Activated CD8-positive, alpha-beta T cell treated with anti-CD3 and anti-CD28 coated beads, Interleukin-2, amount 10 ng/mL, durations not matched to agents 7 days and 5 days (primary cell): ENCODE measurements at regions not wholly inside any gene's neighbourhood (a gene's known extent, or its start where the extent isn't known, plus 50 kb on each side); places are given as distances from the start of the nearest gene placed in this dataset.
"Not testable (repeated sequence)": the region's sequence is repeated elsewhere in the genome, so short reads cannot be mapped to it uniquely, and the experiment has no call there.

Experiments
- ATAC-seq: fragments of 150-1000 bp; cut with Tn5 transposase; one replicate; pipeline ENCODE4 v1.10.0; 2021; ENCODE audit warnings: moderate library complexity
- CTCF ChIA-PET: fragments of 350-600 bp; sonication (Branson Sonifier 250); formaldehyde crosslinking; loops from one replicate; lab custom pipeline; 2021; ENCODE audit warnings: antibody characterized with exemption; lab: Charles Lee
- POLR2A ChIA-PET: fragments of 350-600 bp; sonication (Branson Sonifier 250); formaldehyde crosslinking; loops from one replicate; lab custom pipeline; 2021; ENCODE audit warnings: antibody characterized with exemption; lab: Charles Lee
- DNase-seq: peaks from one replicate; pipeline ENCODE4 v3.0.0-alpha.2; 2020
- H3K27ac Mint-ChIP-seq: one replicate; pipeline ENCODE4 v1.8.0; 2021; ENCODE audit warnings: mild to moderate bottlenecking, mixed read lengths
- H3K27me3 Mint-ChIP-seq: one replicate; pipeline ENCODE4 v1.8.0; 2021; ENCODE audit warnings: low read depth, mixed read lengths
- H3K36me3 Mint-ChIP-seq: one replicate; pipeline ENCODE4 v1.8.0; 2021; ENCODE audit warnings: low read depth, mixed read lengths
- H3K4me1 Mint-ChIP-seq: one replicate; pipeline ENCODE4 v1.8.0; 2021; ENCODE audit warnings: low read depth, mixed read lengths
- H3K4me3 Mint-ChIP-seq: one replicate; pipeline ENCODE4 v1.8.0; 2021; ENCODE audit warnings: mild to moderate bottlenecking, mixed read lengths
- H3K9me3 Mint-ChIP-seq: one replicate; pipeline ENCODE4 v1.8.0; 2022; ENCODE audit warnings: mixed read lengths; ENCODE audit not compliant: insufficient read depth

DNA sequence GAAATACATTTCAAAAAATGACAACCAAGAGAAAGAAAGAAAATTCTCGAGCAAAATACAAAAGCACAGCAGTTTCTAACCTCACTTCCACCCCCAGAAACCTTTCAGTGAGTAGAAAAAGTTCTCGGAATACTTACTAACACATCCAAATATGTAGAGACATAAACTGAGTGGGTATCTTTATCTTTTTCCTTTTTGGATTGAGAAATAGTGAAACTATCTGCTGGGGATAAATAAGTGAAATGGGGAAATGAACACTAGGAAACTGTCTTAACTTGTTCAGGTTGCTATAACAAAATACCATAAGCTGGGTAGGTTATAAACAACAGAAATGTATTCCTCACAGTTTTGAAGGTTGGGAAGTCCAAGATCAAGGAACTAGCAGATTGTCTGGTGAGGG, 72.0 kb downstream of the VCAM1 start:
- H3K4me3 Mint-ChIP-seq: no peak overlapping the region
- POLR2A ChIA-PET: no interaction called here
- peaks cover 27% of the 10 kb centered on the region for H3K27me3 Mint-ChIP-seq
- ATAC-seq (no peak), DNase-seq (no peak)
- H3K4me1 Mint-ChIP-seq: no peaks in the 10 kb centered on the region
- CTCF ChIA-PET: no interaction called here
- no peaks in the 10 kb centered on the region for H3K36me3 Mint-ChIP-seq
- H3K27ac Mint-ChIP-seq: no peak overlapping the region
- H3K9me3 Mint-ChIP-seq: no peaks in the 10 kb centered on the region

DNA sequence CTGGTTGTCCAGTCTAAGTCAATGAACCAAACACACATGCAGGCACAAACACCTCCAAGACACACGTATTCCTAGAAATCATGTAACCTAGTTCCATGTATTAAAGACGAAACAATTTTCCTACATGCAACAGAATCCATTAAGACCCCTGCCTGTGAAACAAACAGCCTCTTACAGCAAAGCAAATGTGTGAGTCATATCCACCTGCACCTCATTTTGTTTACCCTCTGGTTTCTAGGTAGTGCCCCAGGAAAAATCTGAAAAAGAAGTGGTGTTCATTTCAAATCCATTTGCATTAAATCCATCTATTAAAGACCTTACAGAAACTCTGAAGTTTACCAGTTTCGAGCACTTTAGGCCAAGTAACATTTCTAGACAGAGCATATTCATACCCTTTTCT, 74.1 kb downstream of the VCAM1 start:
- CTCF ChIA-PET: no interaction called here
- H3K27me3 Mint-ChIP-seq: peaks cover 26% of the 10 kb centered on the region

DNA sequence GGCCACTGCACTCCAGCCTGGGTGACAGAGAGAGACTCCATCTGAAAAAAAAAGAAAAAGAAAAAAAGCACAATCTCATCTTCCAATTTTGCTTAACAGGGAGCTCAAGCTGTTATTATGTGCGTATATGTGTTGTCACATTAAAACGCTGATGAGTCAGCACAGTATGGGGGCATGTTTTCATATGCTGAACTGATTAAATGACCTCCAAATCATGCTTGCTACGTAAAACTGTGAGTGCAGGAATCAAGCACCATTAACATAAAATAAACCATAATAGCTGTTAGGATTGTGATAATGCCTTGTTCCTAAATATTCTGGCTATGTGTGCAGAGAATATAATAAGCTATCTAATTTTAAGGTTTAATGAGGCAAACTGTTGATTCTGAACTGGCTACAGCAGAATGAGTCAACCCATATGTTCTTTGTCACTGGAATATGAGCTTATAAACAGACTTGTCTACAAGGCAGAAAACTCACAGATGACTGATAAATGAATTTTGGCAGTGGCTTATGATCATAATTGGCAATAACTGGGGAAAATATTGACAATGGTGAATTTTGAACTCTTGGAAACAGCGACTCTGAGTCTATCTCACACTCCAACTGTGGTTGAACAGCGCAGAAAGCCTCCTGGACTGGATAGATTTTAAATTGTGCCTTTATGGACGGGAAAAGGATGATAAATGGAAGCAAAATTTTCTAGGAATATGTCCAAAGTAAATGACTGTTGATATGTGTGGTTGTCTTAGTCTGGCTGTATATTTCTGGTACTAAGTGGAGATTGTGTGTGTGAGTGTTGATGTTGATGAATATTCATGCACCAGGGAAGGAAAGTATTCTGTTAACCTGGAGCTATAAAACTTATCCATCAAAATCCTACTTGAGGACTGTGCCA, 75.5 kb downstream of the VCAM1 start:
- H3K27ac Mint-ChIP-seq: no peak overlapping the region
- CTCF ChIA-PET: interaction anchor here (0.7 kb wide), 2 partner anchors 74 to 332 kb away, joined by 3 read pairs; no protein-coding TSS in a partner anchor
- no peak for ATAC-seq
- no peak overlapping the region for H3K4me3 Mint-ChIP-seq
- peaks cover 22% of the 10 kb centered on the region for H3K27me3 Mint-ChIP-seq
- H3K36me3 Mint-ChIP-seq: no peaks in the 10 kb centered on the region
- H3K9me3 Mint-ChIP-seq: no peaks in the 10 kb centered on the region
- no peaks in the 10 kb centered on the region for H3K4me1 Mint-ChIP-seq
- POLR2A ChIA-PET: no interaction called here
- no peak for DNase-seq

More for the DNA sequence above, 74.1 kb downstream of the VCAM1 start:
- Mint-ChIP-seq H3K36me3 (no peaks in the 10 kb centered on the region), H3K9me3 (no peaks in the 10 kb centered on the region), H3K27ac (no peak overlapping the region), H3K4me3 (no peak overlapping the region), H3K4me1 (no peaks in the 10 kb centered on the region)
- DNase-seq (no peak), ATAC-seq (no peak)
- POLR2A ChIA-PET: no interaction called here

DNA sequence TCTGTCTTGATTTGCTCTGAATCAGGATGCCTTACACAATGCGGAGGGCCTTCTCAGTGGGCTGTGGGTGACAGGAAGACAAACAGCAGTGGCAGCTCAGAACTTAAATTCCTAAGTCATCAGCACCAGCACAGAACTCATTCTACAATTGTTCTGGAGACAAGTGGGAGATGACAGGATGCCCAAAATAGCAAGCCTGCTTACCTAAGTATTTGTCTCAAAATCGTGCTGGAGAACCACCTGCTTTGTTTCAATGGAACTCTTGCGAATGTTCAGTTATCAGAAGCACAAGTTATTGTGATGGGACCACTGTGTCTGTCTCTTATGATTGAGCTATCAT, 76.1 kb downstream of the VCAM1 start:
- Mint-ChIP-seq H3K36me3 (no peaks in the 10 kb centered on the region), H3K4me1 (no peaks in the 10 kb centered on the region), H3K4me3 (no peak overlapping the region), H3K27me3 (peaks cover 20% of the 10 kb centered on the region), H3K9me3 (no peaks in the 10 kb centered on the region), H3K27ac (no peak overlapping the region)
- ATAC-seq (no peak), DNase-seq (no peak)
- ChIA-PET POLR2A (no interaction called here), CTCF (no interaction called here)

DNA sequence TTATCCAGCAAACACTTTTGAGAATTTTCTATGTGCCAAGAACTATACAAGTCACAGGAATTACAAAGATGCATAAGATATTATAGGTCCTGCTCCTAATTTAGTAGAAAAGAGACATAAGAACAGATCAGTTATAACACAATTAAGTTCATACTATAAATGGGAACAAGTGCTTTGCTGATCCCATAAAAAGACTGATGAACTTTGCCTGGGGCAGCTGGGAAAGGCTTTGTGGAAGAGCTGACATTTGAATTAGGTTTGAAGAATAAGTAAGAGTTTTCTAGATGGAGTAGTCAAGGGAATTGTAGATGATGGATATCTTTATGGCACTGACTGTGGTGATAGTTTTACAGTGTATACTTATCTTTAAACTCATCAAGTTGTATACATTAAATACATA, 76.5 kb downstream of the VCAM1 start:
- H3K27me3 Mint-ChIP-seq: peaks cover 21% of the 10 kb centered on the region
- ChIA-PET POLR2A (no interaction called here), CTCF (no interaction called here)
- H3K36me3 Mint-ChIP-seq: no peaks in the 10 kb centered on the region
- ATAC-seq (no peak), DNase-seq (no peak)
- H3K9me3 Mint-ChIP-seq: no peaks in the 10 kb centered on the region
- no peak overlapping the region for H3K4me3 Mint-ChIP-seq
- no peak overlapping the region for H3K27ac Mint-ChIP-seq
- no peaks in the 10 kb centered on the region for H3K4me1 Mint-ChIP-seq

DNA sequence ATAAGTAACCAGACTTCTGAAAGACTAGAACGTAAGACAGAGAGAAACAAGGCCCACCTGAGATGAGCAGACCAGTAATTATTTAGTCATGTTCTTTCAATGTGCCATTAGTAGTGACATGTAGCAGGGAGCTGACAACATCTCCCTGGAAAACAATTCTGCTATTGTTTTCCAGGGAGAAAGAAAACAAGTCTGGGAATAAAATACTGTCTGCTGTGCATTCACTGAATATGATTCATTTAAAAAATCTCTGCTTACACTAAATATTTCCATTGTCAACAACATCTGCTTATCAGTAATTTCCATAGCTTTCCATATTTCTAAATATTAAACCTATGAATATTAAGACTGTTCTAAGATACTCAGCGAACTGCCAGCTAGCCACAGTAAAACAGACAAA, 80.0 kb downstream of the VCAM1 start:
- Mint-ChIP-seq H3K36me3 (no peaks in the 10 kb centered on the region), H3K4me3 (no peak overlapping the region), H3K4me1 (no peaks in the 10 kb centered on the region), H3K9me3 (no peaks in the 10 kb centered on the region), H3K27ac (no peak overlapping the region), H3K27me3 (peaks cover 14% of the 10 kb centered on the region)
- no peak for ATAC-seq
- DNase-seq: no peak
- CTCF ChIA-PET: interaction anchor here (1.4 kb wide), 1 partner anchor 69 kb away, joined by 4 read pairs; no protein-coding TSS in a partner anchor
- POLR2A ChIA-PET: no interaction called here

DNA sequence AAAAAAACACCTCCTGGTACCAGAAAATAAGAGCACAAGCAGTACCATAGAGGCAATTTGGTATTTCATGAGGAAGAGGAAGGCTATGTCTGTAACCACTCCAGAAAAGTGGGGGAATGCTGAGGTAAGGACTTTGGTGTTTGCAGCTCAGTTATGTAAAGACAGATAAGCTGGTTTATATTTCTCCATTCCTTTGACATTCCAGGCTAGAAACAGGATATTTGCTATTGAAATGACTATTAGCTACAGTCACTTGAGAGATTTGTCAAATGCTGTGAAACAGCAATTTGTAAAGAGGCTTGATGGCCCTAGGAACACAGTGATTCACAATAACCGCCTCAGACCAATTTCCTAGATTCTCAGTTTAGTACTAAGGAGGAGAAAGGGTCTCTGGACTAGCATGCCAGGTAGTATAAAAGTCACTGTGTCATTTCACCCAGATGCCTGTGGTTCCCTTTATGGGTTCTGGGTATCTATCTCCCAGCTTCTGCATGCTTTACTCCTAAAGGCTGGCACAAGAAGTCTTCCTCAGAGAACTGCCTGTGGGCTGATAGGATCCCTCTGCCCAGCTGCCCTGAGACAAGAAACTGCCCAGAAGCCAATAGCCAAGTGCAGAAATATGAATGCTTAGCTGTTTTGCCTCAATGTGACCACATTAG, 80.5 kb downstream of the VCAM1 start:
- H3K9me3 Mint-ChIP-seq: no peaks in the 10 kb centered on the region
- no peak for DNase-seq
- peaks cover 13% of the 10 kb centered on the region for H3K27me3 Mint-ChIP-seq
- H3K27ac Mint-ChIP-seq: no peak overlapping the region
- CTCF ChIA-PET: interaction anchor here (1.4 kb wide), 1 partner anchor 69 kb away, joined by 4 read pairs; no protein-coding TSS in a partner anchor
- no peaks in the 10 kb centered on the region for H3K36me3 Mint-ChIP-seq
- no peaks in the 10 kb centered on the region for H3K4me1 Mint-ChIP-seq
- POLR2A ChIA-PET: no interaction called here
- no peak overlapping the region for H3K4me3 Mint-ChIP-seq
- ATAC-seq: no peak

DNA sequence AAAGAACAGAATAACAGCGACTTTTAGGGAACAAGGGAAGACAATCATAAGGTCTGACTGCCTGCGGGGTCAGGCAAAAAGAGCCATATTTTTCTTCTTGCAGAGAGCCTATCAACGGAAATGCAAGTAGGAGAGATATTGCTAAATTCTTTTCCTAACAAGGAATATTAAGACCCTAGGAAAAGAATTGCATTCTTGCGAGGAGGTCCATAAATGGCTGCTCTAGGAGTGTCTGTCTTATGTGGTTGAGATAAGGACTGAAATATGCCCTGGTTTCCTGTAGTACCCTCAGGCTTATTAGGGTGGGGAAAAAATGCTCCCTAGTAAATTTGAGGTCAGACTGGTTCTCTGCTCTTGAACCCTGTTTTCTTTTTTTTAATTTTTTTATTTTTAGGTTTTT, 81.7 kb downstream of the VCAM1 start:
- POLR2A ChIA-PET, H3K36me3 Mint-ChIP-seq, H3K4me1 Mint-ChIP-seq, H3K27ac Mint-ChIP-seq, H3K9me3 Mint-ChIP-seq, CTCF ChIA-PET, DNase-seq, ATAC-seq, H3K4me3 Mint-ChIP-seq: not testable (repeated sequence)
- H3K27me3 Mint-ChIP-seq: peaks cover 15% of the 10 kb centered on the region

DNA sequence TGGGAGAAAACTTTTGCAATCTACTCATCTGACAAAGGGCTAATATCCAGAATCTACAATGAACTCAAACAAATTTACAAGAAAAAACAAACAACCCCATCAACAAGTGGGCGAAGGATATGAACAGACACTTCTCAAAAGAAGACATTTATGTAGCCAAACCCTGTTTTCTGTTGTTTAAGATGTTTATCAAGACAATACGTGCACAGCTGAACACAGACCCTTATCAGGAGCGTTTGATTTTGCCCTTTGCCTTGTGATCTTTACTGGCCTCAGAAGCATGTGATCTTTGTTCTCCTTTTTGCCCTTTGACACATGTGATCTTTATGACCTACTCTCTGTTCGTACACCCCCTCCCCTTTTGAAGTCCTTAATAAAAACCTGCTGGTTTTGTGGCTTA, 83.7 kb downstream of the VCAM1 start:
- H3K36me3 Mint-ChIP-seq, CTCF ChIA-PET, H3K9me3 Mint-ChIP-seq, DNase-seq, POLR2A ChIA-PET, H3K4me1 Mint-ChIP-seq, ATAC-seq, H3K27ac Mint-ChIP-seq, H3K4me3 Mint-ChIP-seq: not testable (repeated sequence)
- H3K27me3 Mint-ChIP-seq: peaks cover 12% of the 10 kb centered on the region

DNA sequence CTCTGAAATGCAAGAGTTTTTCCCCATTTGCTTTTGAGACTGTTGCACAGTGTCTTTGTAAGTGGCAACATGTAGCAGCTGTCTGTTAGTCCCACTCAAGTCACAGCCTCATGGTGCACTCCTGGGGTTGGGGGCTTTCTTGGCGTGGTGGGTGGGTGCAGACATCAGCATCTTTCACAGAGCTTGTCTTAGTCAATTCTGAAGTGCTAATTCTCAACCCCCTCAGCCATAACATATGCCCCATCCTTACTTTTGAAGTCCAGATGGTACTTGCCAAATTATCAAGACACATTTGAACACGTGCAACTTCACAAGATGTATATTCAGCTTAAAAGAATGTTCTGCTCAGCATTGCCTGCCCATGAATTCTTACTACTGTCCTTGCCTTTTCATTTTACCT, 87.1 kb downstream of the VCAM1 start:
- POLR2A ChIA-PET: interaction anchor here (0.6 kb wide), 1 partner anchor 1102 kb away, joined by 3 read pairs; no protein-coding TSS in a partner anchor
- Mint-ChIP-seq H3K27me3 (peaks cover 14% of the 10 kb centered on the region), H3K4me3 (no peak overlapping the region), H3K4me1 (peaks cover 2% of the 10 kb centered on the region), H3K9me3 (no peaks in the 10 kb centered on the region), H3K27ac (no peak overlapping the region), H3K36me3 (no peaks in the 10 kb centered on the region)
- no peak for ATAC-seq
- CTCF ChIA-PET: no interaction called here
- DNase-seq: no peak

DNA sequence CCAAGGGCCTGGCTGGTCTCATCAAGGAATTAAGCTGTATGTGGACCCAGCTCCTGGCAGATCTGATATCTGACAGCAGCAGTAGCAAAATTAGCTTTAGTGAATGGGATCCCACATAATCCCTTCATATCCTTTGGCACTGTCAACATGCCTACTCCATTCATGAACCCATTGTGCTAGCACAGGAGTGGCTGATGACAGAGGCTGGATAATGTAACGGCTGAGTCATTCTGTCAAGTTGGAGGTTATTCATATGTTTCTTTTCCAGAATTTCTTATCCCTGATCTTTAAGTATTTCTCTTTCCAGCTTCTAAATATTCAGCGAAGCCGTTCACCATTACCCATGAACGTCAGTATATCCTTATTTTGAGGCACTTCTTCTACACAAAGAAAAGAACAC, 84.3 kb downstream of the EXTL2 start:
- Mint-ChIP-seq H3K4me3 (no peak overlapping the region), H3K36me3 (no peaks in the 10 kb centered on the region), H3K9me3 (no peaks in the 10 kb centered on the region), H3K27ac (no peak overlapping the region), H3K4me1 (peaks cover 8% of the 10 kb centered on the region), H3K27me3 (peaks cover 22% of the 10 kb centered on the region)
- ChIA-PET POLR2A (no interaction called here), CTCF (interaction anchor here (1.0 to 1.4 kb wide), 2 partner anchors 9 to 86 kb away, joined by 3 to 4 read pairs; no protein-coding TSS in a partner anchor)
- DNase-seq (no peak), ATAC-seq (no peak)

DNA sequence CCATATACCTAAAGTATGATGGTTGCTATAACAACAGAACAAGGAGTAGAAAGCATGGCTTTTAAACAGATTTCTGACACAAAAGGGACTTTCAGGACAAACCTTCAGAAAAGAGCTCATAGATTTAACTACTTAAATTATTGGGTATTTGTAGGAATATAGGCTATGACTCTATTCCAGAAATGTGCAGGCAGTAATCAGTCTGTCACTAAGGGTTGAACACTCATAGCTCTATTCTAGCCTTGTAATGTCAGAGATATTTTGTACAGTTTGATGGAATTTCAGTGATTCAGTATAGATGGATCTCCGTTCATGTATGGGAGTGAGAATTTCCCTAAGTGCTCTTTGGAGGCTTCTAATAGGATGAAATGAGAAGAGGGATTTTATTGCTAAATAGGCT, 82.8 kb downstream of the EXTL2 start:
- no peaks in the 10 kb centered on the region for H3K9me3 Mint-ChIP-seq
- peaks cover 22% of the 10 kb centered on the region for H3K27me3 Mint-ChIP-seq
- ChIA-PET CTCF (no interaction called here), POLR2A (no interaction called here)
- DNase-seq (no peak), ATAC-seq (no peak)
- peaks cover 8% of the 10 kb centered on the region for H3K4me1 Mint-ChIP-seq
- no peaks in the 10 kb centered on the region for H3K36me3 Mint-ChIP-seq
- H3K4me3 Mint-ChIP-seq: no peak overlapping the region
- no peak overlapping the region for H3K27ac Mint-ChIP-seq
